OCI-LY1 (cell line): ENCODE measurements at regions not wholly inside any gene's neighbourhood (a gene's known extent, or its start where the extent isn't known, plus 50 kb on each side); places are given as distances from the start of the nearest gene placed in this dataset.

Experiments used
- H2AFZ ChIP-seq: fragments of 200-600 bp; sonication (generic), shearing (Covaris generic); 2 replicates; pipeline ENCODE4 v1.6.0; 2014; ENCODE audit warnings: antibody characterized with exemption, mild to moderate bottlenecking, low read length
- H3F3A ChIP-seq: fragments of 200-600 bp; sonication (generic), shearing (Covaris generic); 2 replicates; pipeline ENCODE4 v1.6.0; 2014; ENCODE audit warnings: mild to moderate bottlenecking, antibody characterized with exemption, low read length, moderate library complexity; ENCODE audit not compliant: insufficient read depth
- H3K27ac ChIP-seq: fragments of 200-600 bp; sonication (generic); 2 replicates; pipeline ENCODE4 v1.5.1; 2014; ENCODE audit warnings: low read length, mixed run types, mild to moderate bottlenecking, low read depth; ENCODE audit not compliant: poor library complexity, severe bottlenecking
- H3K27me3 ChIP-seq: fragments of 200-600 bp; sonication (generic); 2 replicates; pipeline ENCODE4 v1.6.0; 2014; ENCODE audit warnings: antibody characterized with exemption, mild to moderate bottlenecking, low read length, moderate library complexity; ENCODE audit not compliant: insufficient read depth
- H3K36me3 ChIP-seq: fragments of 200-600 bp; sonication (generic); 2 replicates; pipeline ENCODE4 v1.6.1; 2014; ENCODE audit warnings: mild to moderate bottlenecking, antibody characterized with exemption, low read length, moderate library complexity, mixed read lengths; ENCODE audit not compliant: insufficient read depth
- H3K4me1 ChIP-seq: fragments of 200-600 bp; sonication (generic); 2 replicates; pipeline ENCODE4 v1.5.1; 2014; ENCODE audit warnings: mild to moderate bottlenecking, low read length, moderate library complexity; ENCODE audit not compliant: insufficient read depth, severe bottlenecking
- H3K4me2 ChIP-seq: fragments of 200-600 bp; sonication (generic), shearing (Covaris generic); 2 replicates; pipeline ENCODE4 v1.6.1; 2014; ENCODE audit warnings: low read length
- H3K4me3 ChIP-seq: fragments of 200-600 bp; sonication (generic); 2 replicates; pipeline ENCODE4 v1.5.1; 2014; ENCODE audit warnings: low read length, low read depth, mild to moderate bottlenecking, mixed read lengths; ENCODE audit not compliant: poor library complexity, severe bottlenecking
- H3K79me2 ChIP-seq: fragments of 200-600 bp; shearing (Covaris generic); 2 replicates; pipeline ENCODE4 v1.6.1; 2016; ENCODE audit warnings: mixed run types, low read length, mixed read lengths; ENCODE audit not compliant: insufficient read depth
- H3K9ac ChIP-seq: fragments of 200-600 bp; sonication (generic), shearing (Covaris generic); 2 replicates; pipeline ENCODE4 v1.6.1; 2014; ENCODE audit warnings: mild to moderate bottlenecking, low read length, mixed read lengths
- H3K9me2 ChIP-seq: fragments of 200-600 bp; sonication (generic), shearing (Covaris generic); 2 replicates; pipeline ENCODE4 v1.6.1; 2014; ENCODE audit warnings: low read depth, mild to moderate bottlenecking, low read length, mixed read lengths
- H3K9me3 ChIP-seq: fragments of 200-600 bp; shearing (Covaris generic); 2 replicates; pipeline ENCODE4 v1.6.1; 2014; ENCODE audit warnings: low read length, mixed read lengths
- H4K20me1 ChIP-seq: fragments of 200-600 bp; sonication (generic), shearing (Covaris generic); 2 replicates; pipeline ENCODE4 v1.6.0; 2016; ENCODE audit warnings: mild to moderate bottlenecking, low read length; ENCODE audit not compliant: insufficient read depth
- EZH2 ChIP-seq: fragments of 200-600 bp; sonication (generic), shearing (Covaris generic); IDR thresholded peaks from 2 replicates; pipeline ENCODE4 v1.8.0; 2017; ENCODE audit warnings: borderline replicate concordance, mixed run types, mild to moderate bottlenecking, antibody characterized with exemption, low read length, moderate library complexity, mixed read lengths
- TF ChIP-seq, protein P1 (sequence below): fragments of 200-600 bp; sonication (generic), shearing (Covaris generic); IDR thresholded peaks from 2 replicates; pipeline ENCODE4 v1.5.1; 2017; ENCODE audit warnings: mild to moderate bottlenecking, antibody characterized with exemption, low read length, moderate library complexity, mixed read lengths

DNA sequence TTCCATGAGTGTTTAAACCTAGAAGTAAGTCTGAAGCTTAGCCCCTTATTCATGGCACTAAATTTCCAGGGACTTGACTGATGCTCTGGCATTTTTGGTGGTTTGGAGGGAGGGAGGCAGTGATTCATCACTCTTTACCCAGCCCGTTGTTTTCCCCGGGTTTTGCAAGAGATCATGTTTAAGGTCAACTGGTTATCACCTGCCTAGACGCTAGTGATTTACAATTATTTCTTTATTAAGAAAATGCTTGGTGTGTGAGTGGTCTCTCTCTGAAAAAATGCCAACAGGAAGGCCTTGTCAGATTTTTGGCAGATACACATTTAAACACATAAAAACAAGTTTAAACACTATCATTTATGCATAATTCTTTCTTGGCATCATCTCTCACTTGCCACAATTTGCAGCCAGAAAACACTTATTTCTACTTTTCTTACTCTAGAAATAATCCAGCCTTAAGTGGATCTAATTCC, 737.9 kb upstream of the ZNF608 start:
- no peaks in the 10 kb centered on the region for H3F3A ChIP-seq
- H3K79me2 ChIP-seq = no peaks in the 10 kb centered on the region
- no peak overlapping the region for H3K27ac ChIP-seq
- no peaks in the 10 kb centered on the region for H3K9me3 ChIP-seq
- no peak overlapping the region for H3K4me2 ChIP-seq
- no peak overlapping the region for H3K4me3 ChIP-seq
- no peaks in the 10 kb centered on the region for H3K36me3 ChIP-seq
- no peaks in the 10 kb centered on the region for H3K27me3 ChIP-seq
- H3K4me1 ChIP-seq = peaks cover 17% of the 10 kb centered on the region
- TF ChIP-seq, protein P1, sequence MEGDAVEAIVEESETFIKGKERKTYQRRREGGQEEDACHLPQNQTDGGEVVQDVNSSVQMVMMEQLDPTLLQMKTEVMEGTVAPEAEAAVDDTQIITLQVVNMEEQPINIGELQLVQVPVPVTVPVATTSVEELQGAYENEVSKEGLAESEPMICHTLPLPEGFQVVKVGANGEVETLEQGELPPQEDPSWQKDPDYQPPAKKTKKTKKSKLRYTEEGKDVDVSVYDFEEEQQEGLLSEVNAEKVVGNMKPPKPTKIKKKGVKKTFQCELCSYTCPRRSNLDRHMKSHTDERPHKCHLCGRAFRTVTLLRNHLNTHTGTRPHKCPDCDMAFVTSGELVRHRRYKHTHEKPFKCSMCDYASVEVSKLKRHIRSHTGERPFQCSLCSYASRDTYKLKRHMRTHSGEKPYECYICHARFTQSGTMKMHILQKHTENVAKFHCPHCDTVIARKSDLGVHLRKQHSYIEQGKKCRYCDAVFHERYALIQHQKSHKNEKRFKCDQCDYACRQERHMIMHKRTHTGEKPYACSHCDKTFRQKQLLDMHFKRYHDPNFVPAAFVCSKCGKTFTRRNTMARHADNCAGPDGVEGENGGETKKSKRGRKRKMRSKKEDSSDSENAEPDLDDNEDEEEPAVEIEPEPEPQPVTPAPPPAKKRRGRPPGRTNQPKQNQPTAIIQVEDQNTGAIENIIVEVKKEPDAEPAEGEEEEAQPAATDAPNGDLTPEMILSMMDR = no peak
- H4K20me1 ChIP-seq = no peaks in the 10 kb centered on the region
- H3K9ac ChIP-seq = no peak overlapping the region
- H2AFZ ChIP-seq = peak overlapping the region; percentile 89; the same call in 1 of the 2 replicates
- H3K9me2 ChIP-seq = no peaks in the 10 kb centered on the region

GRCh38 chr5:125484742-125485641, 738.6 kb upstream of the ZNF608 start:
- peak overlapping the region; percentile 53 for H3K27ac ChIP-seq
- peaks cover 17% of the 10 kb centered on the region for H3K4me1 ChIP-seq
- H3K9me2 ChIP-seq = no peaks in the 10 kb centered on the region
- no peaks in the 10 kb centered on the region for H3K9me3 ChIP-seq
- peak overlapping the region; percentile 52 for H3K4me2 ChIP-seq
- no peaks in the 10 kb centered on the region for H3K79me2 ChIP-seq
- no peaks in the 10 kb centered on the region for H3K27me3 ChIP-seq
- no peaks in the 10 kb centered on the region for H3K36me3 ChIP-seq
- no peaks in the 10 kb centered on the region for H3F3A ChIP-seq
- no peak for TF ChIP-seq EZH2
- TF ChIP-seq, protein P1 = no peak
- H3K9ac ChIP-seq = peak overlapping the region; percentile 19; the same call in 1 of the 2 replicates
- H3K4me3 ChIP-seq = peak overlapping the region; percentile 17
- H4K20me1 ChIP-seq = no peaks in the 10 kb centered on the region
- H2AFZ ChIP-seq = peak overlapping the region; percentile 89; the same call in 1 of the 2 replicates

DNA sequence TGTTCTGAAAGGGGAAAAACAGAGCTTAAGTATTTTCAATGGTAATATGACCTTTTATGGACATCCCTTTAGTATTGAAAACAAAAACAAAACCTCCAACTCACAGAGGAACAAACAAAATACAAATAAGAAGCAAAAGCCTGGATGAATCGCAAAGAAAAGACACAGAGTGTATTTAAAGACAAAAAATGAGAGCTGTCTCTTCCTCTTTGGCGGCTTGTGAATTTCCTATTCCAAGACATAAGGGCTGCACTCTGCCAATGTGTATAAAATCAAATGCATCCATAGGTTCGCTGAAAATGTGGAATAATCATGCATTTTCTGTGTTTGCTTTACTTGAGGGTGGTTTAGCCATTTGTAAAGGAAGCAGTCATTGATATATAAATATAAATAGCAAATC, 739.3 kb upstream of the ZNF608 start:
- H3K4me3 ChIP-seq = peak overlapping the region; percentile 17
- no peak for TF ChIP-seq EZH2
- TF ChIP-seq, protein P1 = no peak

More for the DNA sequence above, 739.3 kb upstream of the ZNF608 start:
- H3K27me3 ChIP-seq = no peaks in the 10 kb centered on the region
- H3F3A ChIP-seq = no peaks in the 10 kb centered on the region
- peak overlapping the region; percentile 52 for H3K4me2 ChIP-seq
- no peaks in the 10 kb centered on the region for H3K36me3 ChIP-seq
- peak overlapping the region; percentile 89; the same call in 1 of the 2 replicates for H2AFZ ChIP-seq
- no peaks in the 10 kb centered on the region for H4K20me1 ChIP-seq
- peaks cover 17% of the 10 kb centered on the region for H3K4me1 ChIP-seq
- H3K79me2 ChIP-seq = no peaks in the 10 kb centered on the region
- no peaks in the 10 kb centered on the region for H3K9me2 ChIP-seq
- peak overlapping the region; percentile 53 for H3K27ac ChIP-seq
- H3K9ac ChIP-seq = peak overlapping the region; percentile 19; the same call in 1 of the 2 replicates
- H3K9me3 ChIP-seq = no peaks in the 10 kb centered on the region
